ENCODE measurements at regions not wholly inside any gene's neighbourhood (a gene's known extent, or its start where the extent isn't known, plus 50 kb on each side); places are given as distances from the start of the nearest gene placed in this dataset.

DNA sequence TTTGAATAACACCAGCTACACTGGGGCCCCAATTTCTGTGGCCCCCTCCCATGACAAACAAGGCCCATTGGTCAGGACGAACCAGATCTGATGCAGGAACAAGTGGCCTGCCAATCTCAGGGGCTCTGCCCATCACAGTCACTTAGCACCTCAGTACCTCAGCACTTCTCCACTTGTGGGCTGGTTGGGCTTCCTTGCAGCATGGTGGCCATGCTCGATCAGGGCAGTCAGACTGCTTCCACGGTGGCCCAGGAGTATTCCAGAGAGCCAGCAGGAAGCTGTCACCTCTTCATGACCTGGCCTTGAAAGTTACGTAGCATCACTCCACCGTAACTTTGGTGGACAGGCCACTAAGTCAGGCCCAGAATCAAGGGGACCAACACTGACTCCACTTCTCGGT is 206.5 kb downstream of the AUH start:
- H2AFZ ChIP-seq (ENCODE audit: low read depth, low read length), result no peak overlapping the region
- peaks cover 11% of the 10 kb centered on the region for H3K9me3 ChIP-seq (ENCODE audit: insufficient read depth, low read length, severe bottlenecking)
- H3K4me2 ChIP-seq (ENCODE audit: insufficient read depth, low read length), result no peak overlapping the region
- no peaks in the 10 kb centered on the region for H3K36me3 ChIP-seq (ENCODE audit: insufficient read depth, low read length)
- ATAC-seq (ENCODE audit: insufficient read depth, low read depth) (no peak), DNase-seq (no peak)
- no peaks in the 10 kb centered on the region for H3K79me2 ChIP-seq (ENCODE audit: insufficient read depth, low read length)
- peaks cover 22% of the 10 kb centered on the region for H3K4me1 ChIP-seq (ENCODE audit: insufficient read depth, low read length)
- no peaks in the 10 kb centered on the region for H4K20me1 ChIP-seq (ENCODE audit: insufficient read depth, low read length)
- no peaks in the 10 kb centered on the region for H3K27me3 ChIP-seq (ENCODE audit: insufficient read depth, low read length, poor library complexity)
- no peak overlapping the region for H3K4me3 ChIP-seq (ENCODE audit: low read depth in 1 of 2, low read length in 2 of 2)
- no peak overlapping the region for H3K27ac ChIP-seq (ENCODE audit: low read length)
- no peak for TF ChIP-seq EZH2 (IDR thresholded peaks at IDR 0.05; ENCODE audit: borderline replicate concordance, low read depth, low read length, severe bottlenecking)
- TF ChIP-seq, protein P1, sequence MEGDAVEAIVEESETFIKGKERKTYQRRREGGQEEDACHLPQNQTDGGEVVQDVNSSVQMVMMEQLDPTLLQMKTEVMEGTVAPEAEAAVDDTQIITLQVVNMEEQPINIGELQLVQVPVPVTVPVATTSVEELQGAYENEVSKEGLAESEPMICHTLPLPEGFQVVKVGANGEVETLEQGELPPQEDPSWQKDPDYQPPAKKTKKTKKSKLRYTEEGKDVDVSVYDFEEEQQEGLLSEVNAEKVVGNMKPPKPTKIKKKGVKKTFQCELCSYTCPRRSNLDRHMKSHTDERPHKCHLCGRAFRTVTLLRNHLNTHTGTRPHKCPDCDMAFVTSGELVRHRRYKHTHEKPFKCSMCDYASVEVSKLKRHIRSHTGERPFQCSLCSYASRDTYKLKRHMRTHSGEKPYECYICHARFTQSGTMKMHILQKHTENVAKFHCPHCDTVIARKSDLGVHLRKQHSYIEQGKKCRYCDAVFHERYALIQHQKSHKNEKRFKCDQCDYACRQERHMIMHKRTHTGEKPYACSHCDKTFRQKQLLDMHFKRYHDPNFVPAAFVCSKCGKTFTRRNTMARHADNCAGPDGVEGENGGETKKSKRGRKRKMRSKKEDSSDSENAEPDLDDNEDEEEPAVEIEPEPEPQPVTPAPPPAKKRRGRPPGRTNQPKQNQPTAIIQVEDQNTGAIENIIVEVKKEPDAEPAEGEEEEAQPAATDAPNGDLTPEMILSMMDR (IDR thresholded peaks at IDR 0.05; ENCODE audit: borderline replicate concordance, extremely low read depth, low read length, poor library complexity, severe bottlenecking), result no peak
- H3K9ac ChIP-seq (ENCODE audit: low read depth, low read length), result no peak overlapping the region

DNA sequence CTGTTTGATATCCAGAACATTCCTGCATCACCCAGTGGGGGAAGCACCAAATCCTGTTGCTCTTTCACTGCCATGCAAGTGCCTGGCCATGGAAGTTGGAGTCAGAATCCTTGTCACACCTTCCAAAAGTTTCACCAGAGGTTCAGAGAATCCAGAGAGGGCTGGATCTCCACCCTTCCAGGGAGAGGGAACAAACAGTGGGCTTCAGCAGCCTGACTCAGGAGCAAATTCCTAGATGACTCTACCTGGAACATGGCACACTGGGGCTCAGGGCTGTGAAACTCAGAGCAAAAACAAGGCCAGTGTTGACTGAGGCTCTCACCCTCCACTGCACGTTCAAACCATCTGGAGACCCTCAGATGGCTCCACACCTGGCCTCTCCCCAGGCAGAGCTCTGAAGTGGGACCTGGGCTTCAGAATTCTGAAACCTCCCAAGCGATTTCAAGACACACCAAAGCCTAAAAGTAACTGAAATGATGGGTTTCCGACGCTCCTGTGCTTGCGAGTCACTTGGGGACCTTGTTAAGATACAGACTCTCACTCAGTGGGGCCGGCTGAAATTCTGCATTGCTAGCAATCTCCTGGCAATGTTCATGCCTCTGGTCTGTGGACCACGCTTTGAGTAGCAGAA is 205.9 kb downstream of the AUH start:
- no peak overlapping the region for H3K4me2 ChIP-seq (ENCODE audit: insufficient read depth, low read length)
- peaks cover 11% of the 10 kb centered on the region for H3K9me3 ChIP-seq (ENCODE audit: insufficient read depth, low read length, severe bottlenecking)
- H2AFZ ChIP-seq (ENCODE audit: low read depth, low read length), result no peak overlapping the region
- no peak overlapping the region for H3K9ac ChIP-seq (ENCODE audit: low read depth, low read length)
- no peak overlapping the region for H3K27ac ChIP-seq (ENCODE audit: low read length)
- no peak for DNase-seq
- H4K20me1 ChIP-seq (ENCODE audit: insufficient read depth, low read length), result no peaks in the 10 kb centered on the region
- H3K27me3 ChIP-seq (ENCODE audit: insufficient read depth, low read length, poor library complexity), result no peaks in the 10 kb centered on the region
- no peaks in the 10 kb centered on the region for H3K36me3 ChIP-seq (ENCODE audit: insufficient read depth, low read length)
- no peaks in the 10 kb centered on the region for H3K79me2 ChIP-seq (ENCODE audit: insufficient read depth, low read length)
- ATAC-seq (ENCODE audit: insufficient read depth, low read depth), result no peak
- no peak overlapping the region for H3K4me3 ChIP-seq (ENCODE audit: low read depth in 1 of 2, low read length in 2 of 2)
- TF ChIP-seq, protein P1 (IDR thresholded peaks at IDR 0.05; ENCODE audit: borderline replicate concordance, extremely low read depth, low read length, poor library complexity, severe bottlenecking), result no peak
- TF ChIP-seq EZH2 (IDR thresholded peaks at IDR 0.05; ENCODE audit: borderline replicate concordance, low read depth, low read length, severe bottlenecking), result no peak
- H3K4me1 ChIP-seq (ENCODE audit: insufficient read depth, low read length), result peaks cover 15% of the 10 kb centered on the region

DNA sequence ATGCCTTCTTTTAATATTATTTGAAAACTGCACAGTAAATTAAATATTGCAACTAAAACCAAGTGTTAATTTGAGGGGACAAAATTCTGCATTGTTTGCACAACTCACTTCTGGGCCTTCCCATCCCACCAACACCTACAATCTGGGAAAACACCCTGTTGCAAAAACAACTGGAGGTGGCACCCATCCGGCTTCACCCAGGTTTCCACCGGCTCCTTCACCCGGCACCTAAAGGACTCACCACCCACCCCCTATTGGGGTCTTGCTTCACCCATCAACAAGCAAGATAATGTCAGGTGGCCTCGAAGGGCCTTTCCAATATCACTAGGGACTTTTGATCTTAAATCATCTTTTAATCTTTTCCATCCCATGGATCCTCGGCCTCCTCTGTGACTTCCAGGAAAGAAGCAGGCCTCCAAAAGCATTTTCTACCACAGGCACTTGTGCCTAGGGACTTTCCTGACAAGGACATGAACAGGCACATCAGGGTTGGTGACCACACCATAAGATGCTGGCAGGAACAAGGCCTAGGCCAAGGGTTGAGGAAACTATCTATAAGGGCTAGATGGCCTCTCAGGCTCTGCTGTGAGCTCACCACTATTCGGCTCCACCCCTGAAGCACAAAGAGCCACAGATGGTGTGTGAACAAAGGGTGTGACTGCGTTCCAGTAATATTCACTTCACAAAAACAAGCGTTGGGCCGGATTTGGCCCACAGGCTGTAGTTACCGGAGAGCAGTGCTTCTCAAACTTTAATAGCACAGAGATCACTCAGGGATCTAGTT is 205.1 kb downstream of the AUH start:
- Histone ChIP-seq H3K27me3 (ENCODE audit: insufficient read depth, low read length, poor library complexity) (no peaks in the 10 kb centered on the region), H3K79me2 (ENCODE audit: insufficient read depth, low read length) (no peaks in the 10 kb centered on the region), H3K27ac (ENCODE audit: low read length) (no peak overlapping the region), H3K4me3 (ENCODE audit: low read depth in 1 of 2, low read length in 2 of 2) (no peak overlapping the region), H3K4me1 (ENCODE audit: insufficient read depth, low read length) (peaks cover 9% of the 10 kb centered on the region), H4K20me1 (ENCODE audit: insufficient read depth, low read length) (no peaks in the 10 kb centered on the region), H3K9me3 (ENCODE audit: insufficient read depth, low read length, severe bottlenecking) (peaks cover 11% of the 10 kb centered on the region), H2AFZ (ENCODE audit: low read depth, low read length) (no peak overlapping the region), H3K4me2 (ENCODE audit: insufficient read depth, low read length) (no peak overlapping the region), H3K9ac (ENCODE audit: low read depth, low read length) (no peak overlapping the region), H3K36me3 (ENCODE audit: insufficient read depth, low read length) (no peaks in the 10 kb centered on the region)
- DNase-seq, result no peak
- no peak for ATAC-seq (ENCODE audit: insufficient read depth, low read depth)
- no peak for TF ChIP-seq EZH2 (IDR thresholded peaks at IDR 0.05; ENCODE audit: borderline replicate concordance, low read depth, low read length, severe bottlenecking)
- TF ChIP-seq, protein P1 (IDR thresholded peaks at IDR 0.05; ENCODE audit: borderline replicate concordance, extremely low read depth, low read length, poor library complexity, severe bottlenecking), result no peak

All from DND-41 (cell line).